Activated CD4-positive, alpha-beta T cell treated with anti-CD3 and anti-CD28 coated beads, Interleukin-2, Interleukin-4, amounts not matched to agents 100 ng/mL and 50 ng/mL, durations not matched to agents 16 hours and 8 hours (primary cell): ENCODE measurements at regions not wholly inside any gene's neighbourhood (a gene's known extent, or its start where the extent isn't known, plus 50 kb on each side); places are given as distances from the start of the nearest gene placed in this dataset.

Experiments
- DNase-seq: peaks from one replicate; pipeline ENCODE4 v3.0.0-alpha.2; 2020; ENCODE audit warnings: low spot score

DNA sequence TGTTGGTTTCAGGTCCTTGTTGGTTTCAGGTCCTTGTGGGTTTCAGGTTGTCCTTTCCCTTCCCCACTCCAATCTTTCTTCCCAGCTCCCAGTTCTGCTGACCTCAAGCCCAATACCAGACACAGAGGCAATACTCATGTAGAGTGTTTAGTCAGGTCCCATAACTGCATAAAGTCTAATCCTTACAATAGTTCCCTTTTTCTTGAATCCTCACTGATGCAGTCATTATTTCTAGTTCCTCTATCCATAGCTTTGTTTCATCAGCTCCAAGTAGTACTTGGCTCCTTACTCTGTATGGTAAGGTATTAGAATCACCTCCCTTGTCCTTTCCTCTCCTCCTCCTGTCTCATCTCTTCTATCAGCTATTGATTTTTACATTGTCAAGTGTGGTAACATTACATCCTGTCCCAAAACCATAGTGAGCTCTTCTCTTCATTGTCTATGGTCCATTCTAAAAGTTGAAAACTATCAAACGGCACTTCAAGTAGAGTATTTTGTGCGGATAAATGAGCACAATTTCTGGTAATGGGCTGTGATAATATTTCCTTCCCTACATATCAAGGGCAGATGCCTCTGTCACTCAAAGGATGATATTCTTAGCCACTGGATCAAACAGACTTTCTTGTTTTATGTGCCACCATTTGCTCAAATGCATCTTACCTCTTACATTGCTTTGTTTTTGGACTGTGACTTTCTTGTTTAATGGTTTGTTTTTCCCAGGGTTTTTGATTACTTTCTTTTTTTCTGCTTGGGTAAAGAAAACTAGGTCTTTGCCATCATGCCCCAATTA is 57.2 kb upstream of the JDP2 start:
- no peak for DNase-seq

DNA sequence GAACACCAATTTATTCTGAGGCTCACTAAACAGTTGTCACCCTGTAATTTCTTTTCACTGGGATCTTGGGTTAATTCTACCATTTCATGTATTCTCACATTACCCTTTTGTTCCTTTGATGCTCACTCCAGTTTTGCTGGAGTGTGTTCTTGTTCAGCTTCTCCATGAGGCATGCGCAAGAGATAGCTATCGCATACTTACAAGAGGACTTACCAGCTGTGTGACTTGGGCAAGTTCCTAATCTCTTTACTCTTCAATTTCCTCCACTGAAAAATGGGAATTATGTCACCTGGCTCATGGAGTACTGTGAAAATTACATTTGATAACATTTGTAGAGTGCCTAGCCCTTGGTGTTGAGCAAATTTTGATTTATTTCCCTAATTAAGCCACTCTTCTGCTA is 56.5 kb upstream of the JDP2 start:
- DNase-seq: no peak

DNA sequence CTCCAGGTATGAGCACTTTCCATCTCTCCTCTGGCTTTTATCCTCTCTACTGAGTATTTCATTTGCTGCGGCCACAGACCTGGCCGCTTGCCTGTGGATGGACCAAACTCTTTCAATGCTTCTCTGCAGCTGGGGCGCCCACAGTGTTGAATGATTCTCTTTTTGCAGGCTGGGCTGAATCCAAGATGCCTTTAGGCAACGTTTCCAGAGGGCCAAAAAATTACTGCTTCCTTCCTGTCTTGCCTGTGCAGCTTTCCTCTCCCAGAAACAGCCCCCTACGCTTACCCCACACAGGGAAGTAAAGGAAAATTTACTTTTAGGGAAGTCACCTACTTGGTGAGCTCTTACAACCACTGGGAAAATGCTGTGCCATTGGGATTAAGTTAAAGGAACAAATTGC is 55.6 kb upstream of the JDP2 start:
- DNase-seq: no peak

DNA sequence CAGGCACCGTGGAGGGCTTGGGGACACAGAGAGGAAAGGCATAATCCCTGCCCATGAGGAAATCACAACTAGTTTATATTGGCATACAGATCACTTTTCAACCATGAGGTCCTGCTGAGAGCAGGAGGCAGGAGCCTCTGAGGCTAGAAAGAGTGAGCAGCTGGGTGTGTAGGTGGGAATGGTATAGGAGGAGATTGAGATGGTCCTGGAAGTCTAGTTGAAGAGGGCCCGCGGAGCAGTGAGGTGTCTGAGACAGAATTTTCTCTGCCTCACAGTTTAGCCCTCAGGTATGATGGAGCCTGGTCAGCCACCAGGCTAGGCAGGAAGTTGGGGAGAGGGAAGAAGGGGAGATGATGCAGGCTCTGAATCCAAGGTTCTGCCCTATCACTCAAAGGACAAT is 54.7 kb upstream of the JDP2 start:
- DNase-seq: no peak

DNA sequence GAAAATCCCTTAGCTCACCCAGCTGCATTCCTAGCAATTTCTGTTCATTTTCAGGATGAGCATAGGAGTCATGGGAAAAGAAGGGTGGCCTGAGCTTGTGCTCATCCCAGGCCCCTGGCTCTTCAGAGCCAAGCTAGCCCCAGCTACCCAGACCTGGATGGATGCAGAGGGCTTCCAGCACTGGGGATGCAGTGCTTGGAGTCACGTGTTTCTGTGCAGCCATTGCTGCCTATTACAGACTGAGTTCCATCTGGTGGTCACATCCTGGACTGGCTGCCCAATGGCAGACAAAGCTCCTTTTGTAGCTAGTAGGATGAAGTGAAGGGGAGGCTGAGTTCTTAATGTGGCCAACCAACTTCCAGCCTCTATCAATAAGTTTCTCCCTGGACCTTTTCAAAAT is 54.2 kb upstream of the JDP2 start:
- no peak for DNase-seq

DNA sequence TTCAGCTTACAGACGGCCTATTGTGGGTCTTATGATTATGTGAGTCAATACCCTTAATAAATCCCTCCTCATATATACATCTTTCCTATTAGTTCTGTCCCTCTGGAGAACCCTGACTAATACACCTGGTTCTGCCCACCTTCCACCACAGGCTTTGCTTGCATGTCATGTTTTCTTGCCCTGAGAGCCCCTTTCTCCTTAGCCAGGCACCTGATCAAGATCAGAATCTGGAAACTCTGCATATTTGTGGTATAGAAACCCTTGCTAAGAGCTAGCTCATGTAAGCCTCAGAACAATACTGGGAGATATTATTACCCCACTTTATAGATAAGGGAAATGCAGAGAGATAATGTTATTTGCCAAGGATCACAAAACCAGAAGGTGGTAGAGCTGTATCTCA is 52.9 kb upstream of the JDP2 start:
- no peak for DNase-seq

DNA sequence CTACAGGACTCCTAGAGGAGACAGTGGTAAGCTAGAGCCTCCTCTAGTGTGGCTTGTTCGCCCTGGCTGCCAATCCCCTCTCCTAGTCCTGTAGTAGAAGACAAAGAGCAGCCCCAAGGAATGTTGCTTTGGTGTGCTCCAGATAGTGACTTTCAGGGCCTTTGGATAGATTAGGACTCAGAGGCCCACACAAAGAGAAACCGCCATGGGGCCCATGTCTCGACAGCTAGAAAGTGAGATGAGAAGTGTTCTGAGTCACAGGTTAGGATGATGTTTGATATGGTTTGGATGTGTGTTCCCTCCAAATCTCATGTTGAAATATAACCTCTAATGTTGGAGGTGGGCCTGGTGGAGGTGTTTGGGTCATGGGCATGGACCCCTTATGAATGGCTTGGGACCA is 51.8 kb upstream of the JDP2 start:
- no peak for DNase-seq
